ENCODE measurements at regions not wholly inside any gene's neighbourhood (a gene's known extent, or its start where the extent isn't known, plus 50 kb on each side); places are given as distances from the start of the nearest gene placed in this dataset.
"Not testable (repeated sequence)": the region's sequence is repeated elsewhere in the genome, so short reads cannot be mapped to it uniquely, and the experiment has no call there.

- not testable (repeated sequence) for TF ChIP-seq CTCF (IDR thresholded peaks at IDR 0.05); ZFX (IDR thresholded peaks at IDR 0.05; ENCODE audit: borderline replicate concordance)
Measured at GRCh38 chr6:58257625-58258024, 940.2 kb downstream of the PRIM2 start.

Data from 22Rv1 (cell line).